ENCODE measurements at regions not wholly inside any gene's neighbourhood (a gene's known extent, or its start where the extent isn't known, plus 50 kb on each side); places are given as distances from the start of the nearest gene placed in this dataset.

GRCh38 chr4:84264652-84265051 is 234.4 kb downstream of the NKX6-1 start:
- TF ChIP-seq TAF1 (IDR thresholded peaks at IDR 0.05; ENCODE audit: borderline replicate concordance, insufficient read depth, low read length): no peak
- TF ChIP-seq POLR2AphosphoS5 (IDR thresholded peaks at IDR 0.05; ENCODE audit: low read depth, low read length): no peak
- TF ChIP-seq SIN3A (IDR thresholded peaks at IDR 0.05; ENCODE audit: borderline replicate concordance, insufficient read depth, low read length): no peak
- TF ChIP-seq FOXP2 (optimal IDR thresholded peaks at IDR 0.05; ENCODE audit: borderline replicate concordance, extremely low read depth, extremely low read length, insufficient read depth): no peak
- no peak for TF ChIP-seq REST (IDR thresholded peaks at IDR 0.05; ENCODE audit: insufficient read depth in 1 of 2, low read depth in 2 of 2, low read length in 2 of 2)

- TF ChIP-seq REST (IDR thresholded peaks at IDR 0.05; ENCODE audit: insufficient read depth in 1 of 2, low read depth in 2 of 2, low read length in 2 of 2) (no peak), TAF1 (IDR thresholded peaks at IDR 0.05; ENCODE audit: borderline replicate concordance, insufficient read depth, low read length) (no peak), FOXP2 (optimal IDR thresholded peaks at IDR 0.05; ENCODE audit: borderline replicate concordance, extremely low read depth, extremely low read length, insufficient read depth) (no peak), POLR2AphosphoS5 (IDR thresholded peaks at IDR 0.05; ENCODE audit: low read depth, low read length) (no peak), SIN3A (IDR thresholded peaks at IDR 0.05; ENCODE audit: borderline replicate concordance, insufficient read depth, low read length) (no peak)
Observed at GRCh38 chr4:84263415-84263814, 235.7 kb downstream of the NKX6-1 start.

GRCh38 chr4:84260495-84260894 is 238.6 kb downstream of the NKX6-1 start:
- TF ChIP-seq SIN3A (IDR thresholded peaks at IDR 0.05; ENCODE audit: borderline replicate concordance, insufficient read depth, low read length): no peak
- no peak for TF ChIP-seq POLR2AphosphoS5 (IDR thresholded peaks at IDR 0.05; ENCODE audit: low read depth, low read length)
- no peak for TF ChIP-seq REST (IDR thresholded peaks at IDR 0.05; ENCODE audit: insufficient read depth in 1 of 2, low read depth in 2 of 2, low read length in 2 of 2)

- no peak for TF ChIP-seq REST (IDR thresholded peaks at IDR 0.05; ENCODE audit: insufficient read depth in 1 of 2, low read depth in 2 of 2, low read length in 2 of 2)
Observed at GRCh38 chr4:84258905-84259830, 239.9 kb downstream of the NKX6-1 start.

- no peak for TF ChIP-seq FOXP2 (optimal IDR thresholded peaks at IDR 0.05; ENCODE audit: borderline replicate concordance, extremely low read depth, extremely low read length, insufficient read depth)
- no peak for TF ChIP-seq TAF1 (IDR thresholded peaks at IDR 0.05; ENCODE audit: borderline replicate concordance, insufficient read depth, low read length)
- TF ChIP-seq POLR2AphosphoS5 (IDR thresholded peaks at IDR 0.05; ENCODE audit: low read depth, low read length): no peak
- no peak for TF ChIP-seq REST (IDR thresholded peaks at IDR 0.05; ENCODE audit: insufficient read depth in 1 of 2, low read depth in 2 of 2, low read length in 2 of 2)
- no peak for TF ChIP-seq SIN3A (IDR thresholded peaks at IDR 0.05; ENCODE audit: borderline replicate concordance, insufficient read depth, low read length)
Observed at GRCh38 chr4:84254537-84254936, 244.6 kb downstream of the NKX6-1 start.

All from PFSK-1 (cell line).